HEK293 (cell line): ENCODE measurements at regions not wholly inside any gene's neighbourhood (a gene's known extent, or its start where the extent isn't known, plus 50 kb on each side); places are given as distances from the start of the nearest gene placed in this dataset.
A peak's percentile ranks its signal among the peaks of the same experiment; 100 is the strongest.

ENCODE experiments used
- CTCF ChIA-PET: fragments of 350-600 bp; formaldehyde crosslinking; extraction: SDS; loops from one replicate; lab custom pipeline; 2021; ENCODE audit warnings: antibody characterized with exemption; lab: Yijun Ruan, JAX
- POLR2A ChIA-PET: fragments of 300-600 bp; formaldehyde crosslinking; extraction: SDS; loops from one replicate; lab custom pipeline; 2020; ENCODE audit warnings: antibody characterized with exemption, inconsistent platforms; lab: Yijun Ruan, JAX
- H3K27ac ChIP-seq: fragments of 200-500 bp; sonication (Bioruptor generic); 2 replicates; pipeline ENCODE4 v1.5.1; 2014; ENCODE audit warnings: low read depth, low read length, control low read depth, inconsistent platforms; ENCODE audit errors: extremely low read depth
- H3K36me3 ChIP-seq, 2 experiments: fragments of 200-500 bp in 1 of 2; sonication (Bioruptor generic) in 1 of 2; 1 replicate in 1 of 2; 2 replicates in 1 of 2; pipeline ENCODE4 v1.5.1; 2014 to 2017; ENCODE audit warnings: inconsistent platforms in 2 of 2, low read length in 2 of 2; ENCODE audit not compliant: control insufficient read depth in 2 of 2, insufficient read depth in 1 of 2
- H3K4me1 ChIP-seq: fragments of 200-500 bp; sonication (Bioruptor generic); 2 replicates; pipeline ENCODE4 v1.5.1; 2014; ENCODE audit warnings: mild to moderate bottlenecking, low read length, inconsistent platforms; ENCODE audit not compliant: control insufficient read depth, insufficient read depth
- H3K4me3 ChIP-seq: 2 replicates; pipeline ENCODE4 v1.5.1; 2011; ENCODE audit warnings: low read depth, mild to moderate bottlenecking, control low read depth, low read length, moderate library complexity
- H3K9me3 ChIP-seq: fragments of 200-500 bp; sonication (Bioruptor generic); 2 replicates; pipeline ENCODE4 v1.5.1; 2014; ENCODE audit warnings: low read depth, low read length, inconsistent platforms; ENCODE audit not compliant: control insufficient read depth, insufficient read depth
- FEZF1 ChIP-seq: fragments of 450-650 bp; formaldehyde crosslinking; IDR thresholded peaks from 2 replicates; pipeline ENCODE4 v1.5.1; 2016; ENCODE audit warnings: missing biosample characterization, missing genetic modification characterization
- GLIS2 ChIP-seq: fragments of 450-650 bp; formaldehyde crosslinking; IDR thresholded peaks from 2 replicates; pipeline ENCODE4 v1.5.1; 2016; ENCODE audit warnings: missing biosample characterization, missing genetic modification characterization
- KLF9 ChIP-seq: fragments of 450-650 bp; formaldehyde crosslinking; IDR thresholded peaks from 2 replicates; pipeline ENCODE4 v1.5.1; 2016; ENCODE audit warnings: missing biosample characterization, missing genetic modification characterization, low read depth
- RBAK ChIP-seq: fragments of 450-650 bp; formaldehyde crosslinking; IDR thresholded peaks from 2 replicates; pipeline ENCODE4 v1.5.1; 2016; ENCODE audit warnings: missing biosample characterization, missing genetic modification characterization
- REST ChIP-seq: fragments of 450-650 bp; formaldehyde crosslinking; IDR thresholded peaks from 2 replicates; pipeline ENCODE4 v1.5.1; 2016; ENCODE audit warnings: missing biosample characterization, missing genetic modification characterization
- TRIM28 ChIP-seq: IDR thresholded peaks from 2 replicates; pipeline ENCODE4 v1.6.1; 2011; ENCODE audit warnings: low read length, control low read depth, borderline replicate concordance
- ZFP41 ChIP-seq: fragments of 450-650 bp; formaldehyde crosslinking; IDR thresholded peaks from 2 replicates; pipeline ENCODE4 v1.5.1; 2016; ENCODE audit warnings: missing biosample characterization, missing genetic modification characterization, borderline replicate concordance
- ZNF133 ChIP-seq: fragments of 450-650 bp; formaldehyde crosslinking; IDR thresholded peaks from 2 replicates; pipeline ENCODE4 v1.5.1; 2016; ENCODE audit warnings: missing biosample characterization, missing genetic modification characterization
- ZNF138 ChIP-seq: fragments of 450-650 bp; formaldehyde crosslinking; IDR thresholded peaks from 2 replicates; pipeline ENCODE4 v1.5.1; 2016; ENCODE audit warnings: missing biosample characterization, missing genetic modification characterization, borderline replicate concordance
- ZNF169 ChIP-seq: fragments of 450-650 bp; formaldehyde crosslinking; IDR thresholded peaks from 2 replicates; pipeline ENCODE4 v1.5.1; 2016; ENCODE audit warnings: missing biosample characterization, missing genetic modification characterization
- ZNF18 ChIP-seq: fragments of 450-650 bp; formaldehyde crosslinking; IDR thresholded peaks from 2 replicates; pipeline ENCODE4 v1.5.1; 2016; ENCODE audit warnings: missing biosample characterization, missing genetic modification characterization
- ZNF184 ChIP-seq: fragments of 450-650 bp; IDR thresholded peaks from 2 replicates; pipeline ENCODE4 v1.5.1; 2018; ENCODE audit warnings: missing biosample characterization, mild to moderate bottlenecking, missing genetic modification characterization
- ZNF24 ChIP-seq: fragments of 450-650 bp; formaldehyde crosslinking; IDR thresholded peaks from 2 replicates; pipeline ENCODE4 v1.5.1; 2016; ENCODE audit warnings: missing biosample characterization, missing genetic modification characterization
- ZNF302 ChIP-seq: fragments of 450-650 bp; formaldehyde crosslinking; IDR thresholded peaks from 2 replicates; pipeline ENCODE4 v1.5.1; 2016; ENCODE audit warnings: missing biosample characterization, missing genetic modification characterization, low read depth
- ZNF366 ChIP-seq: fragments of 450-650 bp; formaldehyde crosslinking; conservative IDR thresholded peaks from 2 replicates; pipeline ENCODE4 v1.5.1; 2016; ENCODE audit warnings: missing biosample characterization, missing genetic modification characterization
- ZNF398 ChIP-seq: fragments of 450-650 bp; formaldehyde crosslinking; IDR thresholded peaks from 2 replicates; pipeline ENCODE4 v1.5.1; 2017; ENCODE audit warnings: missing biosample characterization, missing genetic modification characterization
- ZNF449 ChIP-seq: fragments of 450-650 bp; formaldehyde crosslinking; IDR thresholded peaks from 2 replicates; pipeline ENCODE4 v1.5.1; 2017; ENCODE audit warnings: missing biosample characterization, mild to moderate bottlenecking, missing genetic modification characterization, moderate library complexity
- ZNF514 ChIP-seq: fragments of 450-650 bp; formaldehyde crosslinking; IDR thresholded peaks from 2 replicates; pipeline ENCODE4 v1.5.1; 2016; ENCODE audit warnings: missing biosample characterization, missing genetic modification characterization
- ZNF518A ChIP-seq: fragments of 450-650 bp; formaldehyde crosslinking; conservative IDR thresholded peaks from 2 replicates; pipeline ENCODE4 v1.5.1; 2016; ENCODE audit warnings: low read depth, missing biosample characterization, missing genetic modification characterization
- ZNF529 ChIP-seq: fragments of 450-650 bp; formaldehyde crosslinking; IDR thresholded peaks from 2 replicates; pipeline ENCODE4 v1.5.1; 2017; ENCODE audit warnings: missing genetic modification characterization, missing biosample characterization; ENCODE audit not compliant: insufficient replicate concordance
- ZNF544 ChIP-seq: fragments of 450-650 bp; formaldehyde crosslinking; IDR thresholded peaks from 2 replicates; pipeline ENCODE4 v1.5.0; 2017; ENCODE audit warnings: missing biosample characterization, missing genetic modification characterization
- ZNF548 ChIP-seq: fragments of 450-650 bp; formaldehyde crosslinking; IDR thresholded peaks from 2 replicates; pipeline ENCODE4 v1.5.1; 2016; ENCODE audit warnings: missing biosample characterization, missing genetic modification characterization
- ZNF549 ChIP-seq: fragments of 450-650 bp; IDR thresholded peaks from 2 replicates; pipeline ENCODE4 v1.5.1; 2018; ENCODE audit warnings: missing biosample characterization, missing genetic modification characterization, mild to moderate bottlenecking, inconsistent platforms, moderate library complexity
- ZNF600 ChIP-seq: fragments of 450-650 bp; formaldehyde crosslinking; IDR thresholded peaks from 2 replicates; pipeline ENCODE4 v1.5.1; 2016; ENCODE audit warnings: missing biosample characterization, missing genetic modification characterization
- ZNF610 ChIP-seq: fragments of 450-650 bp; formaldehyde crosslinking; IDR thresholded peaks from 2 replicates; pipeline ENCODE4 v1.5.1; 2016; ENCODE audit warnings: missing biosample characterization, missing genetic modification characterization, borderline replicate concordance

GRCh38 chr4:31613946-31614623, 893.9 kb downstream of the PCDH7 start (continued):
- TF ChIP-seq REST (tag by site-specific recombination) (no peak), ZNF169 (no peak), ZNF24 (peak; percentile 81; the same call in 1 of the 2 replicates), ZNF302 (tag by site-specific recombination) (no peak), ZNF549 (tag by site-specific recombination) (no peak), ZNF133 (no peak), GLIS2 (no peak), ZNF398 (peak; percentile 91), TRIM28 (0 out of 2 replicates have a peak, but pooled peaks have one; percentile 62), ZNF138 (no peak), ZNF610 (tag by site-specific recombination) (no peak), ZNF529 (no peak), ZNF449 (tag by site-specific recombination) (no peak), KLF9 (tag by site-specific recombination) (no peak), ZNF548 (tag by site-specific recombination) (no peak), ZNF544 (tag by site-specific recombination) (no peak), FEZF1 (tag by site-specific recombination) (peak; percentile 36; the same call in 1 of the 2 replicates), ZNF600 (tag by site-specific recombination) (peak; percentile 86), ZNF514 (tag by site-specific recombination) (no peak), ZNF366 (tag by site-specific recombination) (no peak)

GRCh38 chr4:31617667-31618066, 897.5 kb downstream of the PCDH7 start:
- H3K4me3 ChIP-seq = no peak overlapping the region
- no peaks in the 10 kb centered on the region for H3K36me3 ChIP-seq
- H3K4me1 ChIP-seq = no peaks in the 10 kb centered on the region
- ChIA-PET POLR2A (no interaction called here), CTCF (no interaction called here)
- H3K27ac ChIP-seq = no peak overlapping the region
- no peaks in the 10 kb centered on the region for H3K9me3 ChIP-seq
- no peak for TF ChIP-seq ZFP41 (tag by site-specific recombination)
- no peak for TF ChIP-seq ZNF18
- no peak for TF ChIP-seq ZNF548 (tag by site-specific recombination)
- no peak for TF ChIP-seq ZNF184 (tag by site-specific recombination)
- no peak for TF ChIP-seq RBAK (tag by site-specific recombination)
- no peak for TF ChIP-seq ZNF518A (tag by site-specific recombination)
